SU-DHL-6 (cell line): ENCODE measurements at regions not wholly inside any gene's neighbourhood (a gene's known extent, or its start where the extent isn't known, plus 50 kb on each side); places are given as distances from the start of the nearest gene placed in this dataset.

Source experiments
- EZH2phosphoT487 ChIP-seq: fragments of 200-600 bp; sonication (generic), shearing (Covaris generic); conservative IDR thresholded peaks from 2 replicates; pipeline ENCODE4 v1.6.1; 2018; ENCODE audit warnings: mild to moderate bottlenecking, antibody characterized with exemption, low read length, moderate library complexity, mixed read lengths
- TF ChIP-seq, protein P1 (sequence below): fragments of 200-600 bp; sonication (generic); IDR thresholded peaks from one replicate; pipeline ENCODE4 v1.5.1; 2017; ENCODE audit warnings: antibody characterized with exemption, mild to moderate bottlenecking, low read length, moderate library complexity; ENCODE audit not compliant: insufficient read depth, poor library complexity, severe bottlenecking

DNA sequence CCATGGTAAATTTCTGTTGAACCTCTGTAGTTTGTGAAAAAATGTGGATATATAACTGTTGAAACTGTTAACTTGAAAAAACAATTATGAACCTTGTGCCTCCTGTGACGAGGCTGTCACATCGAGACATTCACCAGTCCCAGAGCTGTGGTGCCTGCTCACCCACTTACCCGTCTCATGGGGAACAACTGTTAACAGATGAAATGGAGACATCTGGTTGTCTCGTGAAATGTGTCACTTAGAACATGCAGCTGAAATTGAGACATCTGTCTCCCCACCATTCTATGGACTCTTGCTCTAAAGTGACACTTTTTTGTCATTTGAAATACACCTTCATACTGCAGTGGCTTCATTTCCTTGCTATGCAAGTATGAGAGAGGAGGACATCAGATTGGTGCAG lies 240.6 kb downstream of the GXYLT1 start:
- TF ChIP-seq, protein P1, sequence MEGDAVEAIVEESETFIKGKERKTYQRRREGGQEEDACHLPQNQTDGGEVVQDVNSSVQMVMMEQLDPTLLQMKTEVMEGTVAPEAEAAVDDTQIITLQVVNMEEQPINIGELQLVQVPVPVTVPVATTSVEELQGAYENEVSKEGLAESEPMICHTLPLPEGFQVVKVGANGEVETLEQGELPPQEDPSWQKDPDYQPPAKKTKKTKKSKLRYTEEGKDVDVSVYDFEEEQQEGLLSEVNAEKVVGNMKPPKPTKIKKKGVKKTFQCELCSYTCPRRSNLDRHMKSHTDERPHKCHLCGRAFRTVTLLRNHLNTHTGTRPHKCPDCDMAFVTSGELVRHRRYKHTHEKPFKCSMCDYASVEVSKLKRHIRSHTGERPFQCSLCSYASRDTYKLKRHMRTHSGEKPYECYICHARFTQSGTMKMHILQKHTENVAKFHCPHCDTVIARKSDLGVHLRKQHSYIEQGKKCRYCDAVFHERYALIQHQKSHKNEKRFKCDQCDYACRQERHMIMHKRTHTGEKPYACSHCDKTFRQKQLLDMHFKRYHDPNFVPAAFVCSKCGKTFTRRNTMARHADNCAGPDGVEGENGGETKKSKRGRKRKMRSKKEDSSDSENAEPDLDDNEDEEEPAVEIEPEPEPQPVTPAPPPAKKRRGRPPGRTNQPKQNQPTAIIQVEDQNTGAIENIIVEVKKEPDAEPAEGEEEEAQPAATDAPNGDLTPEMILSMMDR, result no peak
- TF ChIP-seq EZH2phosphoT487, result no peak
